ENCODE measurements at regions not wholly inside any gene's neighbourhood (a gene's known extent, or its start where the extent isn't known, plus 50 kb on each side); places are given as distances from the start of the nearest gene placed in this dataset.

DNA sequence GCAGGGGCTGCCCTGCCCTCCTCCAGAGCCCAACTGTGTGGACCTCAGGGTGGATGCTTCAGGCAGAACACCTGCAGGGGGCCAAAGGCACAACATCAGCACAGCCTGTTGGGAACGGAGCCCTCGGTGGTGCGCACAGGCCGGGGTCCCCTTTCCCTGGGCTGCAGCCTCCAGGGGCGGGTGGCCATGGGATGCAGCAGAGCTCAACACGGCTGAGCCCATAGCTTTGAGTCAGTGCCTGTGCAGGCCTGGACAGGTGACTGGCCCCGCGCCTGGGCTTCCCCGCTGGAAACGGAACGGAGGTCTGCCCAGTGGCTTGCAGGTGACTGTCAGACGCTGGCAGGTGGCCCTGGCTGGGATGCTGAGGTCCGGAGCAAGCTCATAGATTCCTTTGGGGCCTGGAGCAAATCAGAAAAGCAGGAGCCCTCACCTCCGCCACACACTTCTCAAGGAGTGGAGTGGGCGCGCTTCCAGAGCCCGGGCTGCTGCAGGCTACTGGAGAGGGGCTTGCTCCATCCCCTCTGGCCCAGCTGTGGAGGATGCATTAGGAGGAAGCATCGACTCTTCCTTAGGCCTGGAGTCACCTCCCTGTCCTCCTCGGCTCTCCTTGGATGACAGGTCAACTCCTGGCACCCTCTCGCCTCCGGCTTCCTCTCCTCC, 69.8 kb upstream of the RNU6ATAC start:
- 59 to 62% methylated on average over 19 to 20 of the region's 21 CpGs for WGBS, 2 donors
- TF ChIP-seq, protein P1, sequence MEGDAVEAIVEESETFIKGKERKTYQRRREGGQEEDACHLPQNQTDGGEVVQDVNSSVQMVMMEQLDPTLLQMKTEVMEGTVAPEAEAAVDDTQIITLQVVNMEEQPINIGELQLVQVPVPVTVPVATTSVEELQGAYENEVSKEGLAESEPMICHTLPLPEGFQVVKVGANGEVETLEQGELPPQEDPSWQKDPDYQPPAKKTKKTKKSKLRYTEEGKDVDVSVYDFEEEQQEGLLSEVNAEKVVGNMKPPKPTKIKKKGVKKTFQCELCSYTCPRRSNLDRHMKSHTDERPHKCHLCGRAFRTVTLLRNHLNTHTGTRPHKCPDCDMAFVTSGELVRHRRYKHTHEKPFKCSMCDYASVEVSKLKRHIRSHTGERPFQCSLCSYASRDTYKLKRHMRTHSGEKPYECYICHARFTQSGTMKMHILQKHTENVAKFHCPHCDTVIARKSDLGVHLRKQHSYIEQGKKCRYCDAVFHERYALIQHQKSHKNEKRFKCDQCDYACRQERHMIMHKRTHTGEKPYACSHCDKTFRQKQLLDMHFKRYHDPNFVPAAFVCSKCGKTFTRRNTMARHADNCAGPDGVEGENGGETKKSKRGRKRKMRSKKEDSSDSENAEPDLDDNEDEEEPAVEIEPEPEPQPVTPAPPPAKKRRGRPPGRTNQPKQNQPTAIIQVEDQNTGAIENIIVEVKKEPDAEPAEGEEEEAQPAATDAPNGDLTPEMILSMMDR (IDR thresholded peaks at IDR 0.05) = no peak
- no peak for TF ChIP-seq POLR2A (IDR thresholded peaks at IDR 0.05)
- no peak for DNase-seq (ENCODE audit: low spot score in 2 of 2)
- H3K4me3 ChIP-seq (ENCODE audit: low read depth, poor library complexity, severe bottlenecking) = no peak overlapping the region
- intact Hi-C loops (cut with DNase I; ENCODE audit: low total_unique reads) = no loop called here

DNA sequence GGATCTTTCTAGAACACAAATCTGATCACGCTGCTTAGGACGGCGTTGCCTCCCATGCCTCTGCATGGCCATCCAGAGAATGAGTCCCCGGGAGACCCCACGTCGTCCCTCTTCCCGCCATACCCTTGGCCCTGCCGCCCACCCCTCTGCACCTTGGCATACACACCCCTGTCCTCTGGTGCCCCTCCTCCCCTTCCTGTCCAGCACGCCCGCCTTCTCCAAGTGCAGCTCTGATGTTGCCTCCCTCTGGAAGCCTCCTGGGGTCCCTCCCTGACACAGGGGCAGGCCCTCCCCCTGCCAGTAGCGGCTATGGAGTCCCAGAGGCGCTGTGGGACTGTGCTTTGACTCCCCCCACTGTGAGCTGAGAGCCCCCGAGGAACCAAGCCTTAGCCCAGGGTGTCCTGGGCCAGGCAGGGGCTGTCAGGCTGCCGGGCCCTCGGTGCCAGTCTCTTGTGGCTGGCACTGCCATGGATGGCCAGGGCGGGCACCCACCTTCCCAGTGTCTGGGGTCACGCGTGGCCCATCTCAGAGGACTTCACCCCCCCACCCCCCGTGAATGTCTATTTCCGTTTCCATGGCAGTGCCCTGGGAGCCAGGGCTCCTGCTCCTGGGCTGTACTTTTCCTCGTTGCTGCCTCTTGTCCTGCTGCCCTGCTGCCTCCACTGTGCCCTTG, 70.5 kb upstream of the RNU6ATAC start:
- intact Hi-C loops (cut with DNase I; ENCODE audit: low total_unique reads) = no loop called here
- TF ChIP-seq POLR2A (IDR thresholded peaks at IDR 0.05) = no peak
- WGBS, 2 donors = 63 to 71% methylated on average over 15 to 20 of the region's 21 CpGs
- no peak for DNase-seq (ENCODE audit: low spot score in 2 of 2)
- H3K4me3 ChIP-seq (ENCODE audit: low read depth, poor library complexity, severe bottlenecking) = no peak overlapping the region

DNA sequence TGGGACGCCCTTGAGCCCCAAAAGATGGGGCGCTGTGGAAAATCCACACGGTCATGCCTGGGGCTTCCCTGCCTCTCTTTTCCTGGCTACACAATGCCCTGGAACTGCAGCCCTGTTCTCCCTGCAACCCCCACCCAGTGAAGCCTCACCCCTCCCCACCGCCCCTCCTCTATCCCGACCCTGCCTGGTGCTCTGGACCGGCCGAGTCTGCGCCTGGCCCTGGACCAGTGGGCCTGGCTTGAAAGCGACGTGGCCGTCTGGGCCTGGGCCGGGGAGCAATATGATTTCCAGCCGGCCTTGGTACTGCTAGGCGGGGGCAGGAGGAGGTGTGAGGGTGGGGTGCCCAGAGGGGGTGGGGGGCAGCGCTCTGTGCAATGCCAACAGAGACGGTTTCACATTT, 71.0 kb upstream of the RNU6ATAC start:
- 55 to 78% methylated on average over 5 to 16 of the region's 16 CpGs for WGBS, 2 donors
- intact Hi-C loops (cut with DNase I; ENCODE audit: low total_unique reads) = no loop called here
- H3K4me3 ChIP-seq (ENCODE audit: low read depth, poor library complexity, severe bottlenecking) = no peak overlapping the region
- TF ChIP-seq, protein P1 (IDR thresholded peaks at IDR 0.05) = no peak
- TF ChIP-seq POLR2A (IDR thresholded peaks at IDR 0.05) = no peak
- no peak for DNase-seq (ENCODE audit: low spot score in 2 of 2)

DNA sequence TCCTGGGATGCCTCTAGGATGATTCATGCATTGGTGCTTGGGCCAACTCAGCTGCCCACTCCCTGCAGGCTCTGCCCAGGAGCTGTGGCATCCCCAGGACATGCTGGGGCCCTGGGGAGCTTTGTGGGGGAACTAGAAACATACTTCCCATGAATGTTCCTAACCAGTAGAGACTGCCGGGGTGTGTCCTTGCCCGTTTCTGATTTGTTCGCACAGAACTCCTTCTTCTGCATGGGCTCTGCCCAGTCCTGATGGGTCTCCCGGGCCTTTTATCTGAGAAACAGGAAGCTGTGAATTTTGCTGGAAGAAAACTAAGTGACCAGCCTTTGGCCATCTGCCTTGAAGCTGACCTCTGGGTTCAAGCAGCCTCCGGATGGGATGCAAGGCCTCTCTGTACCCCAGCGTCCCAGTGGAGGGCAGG, 71.6 kb upstream of the RNU6ATAC start:
- no peak for DNase-seq (ENCODE audit: low spot score in 2 of 2)
- intact Hi-C loops (cut with DNase I; ENCODE audit: low total_unique reads) = no loop called here
- 58 to 68% methylated on average over 4 to 6 of the region's 6 CpGs for WGBS, 2 donors
- no peak overlapping the region for H3K4me3 ChIP-seq (ENCODE audit: low read depth, poor library complexity, severe bottlenecking)
- TF ChIP-seq, protein P1 (IDR thresholded peaks at IDR 0.05) = no peak
- no peak for TF ChIP-seq POLR2A (IDR thresholded peaks at IDR 0.05)

DNA sequence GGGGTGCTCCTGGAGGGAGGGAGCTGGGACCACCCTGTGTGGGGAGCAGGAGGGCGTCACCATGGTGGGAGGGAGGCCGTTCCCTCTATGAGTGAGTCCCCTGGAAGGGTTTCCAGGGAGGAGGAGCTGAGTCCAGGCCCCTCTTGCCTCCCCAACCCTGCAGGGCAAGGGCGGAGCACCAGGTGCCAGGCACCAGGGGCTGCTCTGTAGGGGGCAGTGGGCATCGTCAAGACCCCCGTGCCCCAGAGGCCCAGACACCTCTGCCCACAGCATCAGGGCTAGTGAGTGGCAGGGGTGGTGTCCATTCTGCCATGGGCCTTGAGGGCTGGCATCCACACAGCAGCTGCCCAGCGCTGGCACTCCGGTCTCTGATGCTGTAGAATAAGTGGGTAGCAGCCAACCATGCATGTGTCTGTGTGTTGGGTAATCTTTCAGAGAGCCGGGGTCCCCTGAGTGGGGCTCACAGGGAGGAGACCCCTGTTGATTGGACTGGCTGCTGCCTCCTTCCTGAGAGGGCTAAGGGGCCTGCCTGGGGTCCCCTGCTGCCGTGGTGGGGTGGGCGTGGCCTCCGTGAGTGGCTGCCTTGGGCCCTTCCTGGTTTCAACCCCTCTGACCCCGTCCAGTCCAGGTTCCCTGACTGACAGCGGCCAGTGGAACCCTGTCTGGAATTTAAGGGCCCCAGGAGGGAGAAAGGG, 72.7 kb upstream of the RNU6ATAC start:
- H3K4me3 ChIP-seq (ENCODE audit: low read depth, poor library complexity, severe bottlenecking) = no peak overlapping the region
- intact Hi-C loops (cut with DNase I; ENCODE audit: low total_unique reads) = no loop called here
- WGBS, 2 donors = 88 to 91% methylated on average over 4 to 10 of the region's 13 CpGs
- no peak for TF ChIP-seq POLR2A (IDR thresholded peaks at IDR 0.05)
- TF ChIP-seq, protein P1 (IDR thresholded peaks at IDR 0.05) = no peak
- DNase-seq (ENCODE audit: low spot score in 2 of 2) = no peak

DNA sequence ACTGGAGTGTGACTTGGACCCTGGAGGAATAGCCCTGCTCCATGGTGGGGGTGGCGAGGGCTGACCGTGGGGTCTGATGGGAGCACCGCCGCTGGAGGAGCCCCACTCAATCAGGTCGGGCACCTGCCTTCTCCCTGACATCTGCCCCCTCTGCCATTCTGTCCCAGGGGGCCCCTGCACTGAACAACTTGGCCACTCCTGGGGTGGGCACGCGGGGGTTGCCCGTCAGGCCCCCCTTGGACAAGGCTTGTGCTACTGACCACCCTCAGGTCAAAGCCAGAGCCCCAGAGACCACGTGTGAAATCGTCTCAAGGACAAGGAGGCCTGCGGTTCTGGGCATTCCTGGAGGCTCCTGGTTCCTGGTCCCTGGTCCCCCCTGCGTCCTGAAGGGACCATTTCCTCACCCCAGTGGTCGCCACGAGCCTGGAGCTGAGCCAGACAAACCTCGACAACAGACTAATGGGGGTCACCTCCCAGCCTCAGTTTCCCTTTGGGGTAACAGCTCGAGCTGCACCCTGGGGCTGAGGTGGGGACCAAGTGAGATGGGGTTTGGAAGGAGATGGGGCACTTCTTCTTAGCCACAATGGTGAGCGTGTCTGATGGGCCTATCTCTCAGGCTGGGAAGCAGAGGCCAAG, 73.4 kb upstream of the RNU6ATAC start:
- no peak overlapping the region for H3K4me3 ChIP-seq (ENCODE audit: low read depth, poor library complexity, severe bottlenecking)
- intact Hi-C loops (cut with DNase I; ENCODE audit: low total_unique reads) = no loop called here
- DNase-seq (ENCODE audit: low spot score in 2 of 2) = no peak
- WGBS, 2 donors = 88 to 91% methylated on average over 10 to 17 of the region's 17 CpGs
- TF ChIP-seq, protein P1 (IDR thresholded peaks at IDR 0.05) = no peak
- no peak for TF ChIP-seq POLR2A (IDR thresholded peaks at IDR 0.05)
